VCaP (cell line): ENCODE measurements at regions not wholly inside any gene's neighbourhood (a gene's known extent, or its start where the extent isn't known, plus 50 kb on each side); places are given as distances from the start of the nearest gene placed in this dataset.

ENCODE experiments used
- H3K27ac ChIP-seq: fragments of 450-650 bp; 2 replicates; pipeline ENCODE4 v1.5.1; 2017
- TF ChIP-seq, protein P1 (sequence below): fragments of 450-650 bp; conservative IDR thresholded peaks from 2 replicates; pipeline ENCODE4 v1.5.1; 2017; ENCODE audit warnings: mild to moderate bottlenecking, moderate library complexity

DNA sequence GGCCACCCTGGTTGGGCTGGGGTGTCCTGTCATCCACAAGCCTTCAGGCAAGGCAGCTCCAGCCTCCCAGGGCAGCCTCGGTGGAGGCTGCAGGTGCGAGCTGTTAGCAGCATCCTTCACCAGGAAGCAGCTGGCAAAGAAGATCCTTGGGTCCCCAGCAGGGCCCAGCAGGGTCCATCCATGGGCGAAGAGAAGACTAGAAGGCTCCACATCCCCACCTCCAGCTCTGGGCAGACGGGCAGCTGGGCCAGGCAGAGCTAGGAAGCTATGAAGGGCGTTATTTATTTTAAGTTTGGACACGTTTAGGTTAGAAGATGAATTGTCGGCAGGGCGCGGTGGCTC, 348.5 kb downstream of the TCERG1L start:
- H3K27ac ChIP-seq: no peak overlapping the region
- TF ChIP-seq, protein P1, sequence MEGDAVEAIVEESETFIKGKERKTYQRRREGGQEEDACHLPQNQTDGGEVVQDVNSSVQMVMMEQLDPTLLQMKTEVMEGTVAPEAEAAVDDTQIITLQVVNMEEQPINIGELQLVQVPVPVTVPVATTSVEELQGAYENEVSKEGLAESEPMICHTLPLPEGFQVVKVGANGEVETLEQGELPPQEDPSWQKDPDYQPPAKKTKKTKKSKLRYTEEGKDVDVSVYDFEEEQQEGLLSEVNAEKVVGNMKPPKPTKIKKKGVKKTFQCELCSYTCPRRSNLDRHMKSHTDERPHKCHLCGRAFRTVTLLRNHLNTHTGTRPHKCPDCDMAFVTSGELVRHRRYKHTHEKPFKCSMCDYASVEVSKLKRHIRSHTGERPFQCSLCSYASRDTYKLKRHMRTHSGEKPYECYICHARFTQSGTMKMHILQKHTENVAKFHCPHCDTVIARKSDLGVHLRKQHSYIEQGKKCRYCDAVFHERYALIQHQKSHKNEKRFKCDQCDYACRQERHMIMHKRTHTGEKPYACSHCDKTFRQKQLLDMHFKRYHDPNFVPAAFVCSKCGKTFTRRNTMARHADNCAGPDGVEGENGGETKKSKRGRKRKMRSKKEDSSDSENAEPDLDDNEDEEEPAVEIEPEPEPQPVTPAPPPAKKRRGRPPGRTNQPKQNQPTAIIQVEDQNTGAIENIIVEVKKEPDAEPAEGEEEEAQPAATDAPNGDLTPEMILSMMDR: no peak

DNA sequence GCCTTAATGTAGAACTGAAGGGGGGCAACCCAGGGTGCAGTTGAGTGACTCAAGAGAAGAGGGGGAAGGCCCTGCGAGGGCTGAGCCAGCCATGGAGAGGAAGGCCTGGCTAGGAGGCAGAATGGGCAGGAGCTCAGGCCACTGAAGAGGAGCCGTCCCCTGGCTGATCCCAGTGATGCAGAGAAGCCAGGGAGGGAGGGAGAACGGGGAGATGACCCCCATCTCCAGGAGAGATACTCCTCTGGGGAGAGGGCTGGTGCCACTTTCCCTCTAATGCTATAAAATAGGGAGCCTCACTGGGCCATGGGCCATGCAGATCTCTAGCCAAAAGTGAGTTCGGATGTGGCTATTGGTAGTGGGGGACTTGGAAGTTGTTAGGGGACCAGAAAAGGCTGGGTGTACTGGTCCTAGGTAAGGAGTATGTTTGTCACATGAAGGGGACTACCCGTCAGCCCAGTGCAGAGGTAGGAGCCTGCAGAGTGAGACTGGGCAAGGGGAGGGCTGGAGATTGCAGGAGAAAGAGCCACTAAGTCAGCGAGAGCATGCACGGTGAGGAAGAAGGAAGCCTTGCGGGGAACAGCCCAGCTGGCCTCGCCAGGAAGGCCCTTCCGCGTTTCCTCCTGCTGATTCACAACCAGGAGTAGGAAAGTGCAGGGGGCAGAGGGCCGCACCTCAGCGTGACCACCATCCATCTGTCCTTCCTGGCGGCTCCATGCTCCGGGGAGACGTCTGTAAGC, 347.6 kb downstream of the TCERG1L start:
- no peak overlapping the region for H3K27ac ChIP-seq
- TF ChIP-seq, protein P1: no peak

GRCh38 chr10:130964771-130965170, 346.8 kb downstream of the TCERG1L start:
- H3K27ac ChIP-seq: no peak overlapping the region
- TF ChIP-seq, protein P1: no peak

DNA sequence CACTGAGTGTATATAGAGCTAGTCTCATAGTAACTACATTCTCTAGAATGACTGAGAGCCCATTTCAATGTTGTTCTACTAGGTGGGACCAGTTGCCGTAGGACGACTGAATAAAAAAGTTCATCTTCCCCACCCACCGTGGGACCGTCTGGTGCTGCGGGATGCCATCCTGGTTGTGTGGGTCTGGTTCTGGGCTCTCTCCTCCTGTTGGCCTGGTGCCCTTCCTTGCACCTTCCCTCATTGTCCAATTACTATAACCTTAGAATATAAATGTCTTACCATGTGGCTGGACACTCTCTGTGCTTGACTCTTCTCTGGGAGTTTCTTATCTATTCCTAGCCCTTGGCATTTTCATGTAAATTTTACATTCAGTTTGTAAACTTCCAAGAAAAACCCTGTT, 344.4 kb downstream of the TCERG1L start:
- TF ChIP-seq, protein P1: no peak
- no peak overlapping the region for H3K27ac ChIP-seq

DNA sequence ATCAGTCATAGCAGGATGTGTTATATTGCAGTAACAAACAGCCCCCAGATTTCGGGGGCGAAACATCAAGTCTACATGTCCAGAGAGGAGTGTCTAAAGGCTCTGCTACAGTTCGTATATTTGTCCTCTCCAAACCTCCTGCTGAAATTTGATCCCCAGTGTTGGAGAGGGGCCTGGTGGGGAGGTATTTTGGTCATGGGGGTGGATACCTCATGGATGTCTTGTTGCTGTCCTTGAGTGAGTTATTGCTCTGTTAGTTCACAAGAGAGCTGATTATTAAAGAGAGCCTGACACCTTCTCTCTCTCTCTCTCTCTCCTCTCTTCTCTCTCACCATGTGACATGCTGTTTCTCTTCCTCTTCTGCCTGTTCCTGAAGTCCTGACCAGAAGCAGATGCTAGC, 343.7 kb downstream of the TCERG1L start:
- H3K27ac ChIP-seq: no peak overlapping the region
- TF ChIP-seq, protein P1: no peak

- H3K27ac ChIP-seq: no peak overlapping the region
Observed at GRCh38 chr10:130968511-130968910, 343.0 kb downstream of the TCERG1L start.

DNA sequence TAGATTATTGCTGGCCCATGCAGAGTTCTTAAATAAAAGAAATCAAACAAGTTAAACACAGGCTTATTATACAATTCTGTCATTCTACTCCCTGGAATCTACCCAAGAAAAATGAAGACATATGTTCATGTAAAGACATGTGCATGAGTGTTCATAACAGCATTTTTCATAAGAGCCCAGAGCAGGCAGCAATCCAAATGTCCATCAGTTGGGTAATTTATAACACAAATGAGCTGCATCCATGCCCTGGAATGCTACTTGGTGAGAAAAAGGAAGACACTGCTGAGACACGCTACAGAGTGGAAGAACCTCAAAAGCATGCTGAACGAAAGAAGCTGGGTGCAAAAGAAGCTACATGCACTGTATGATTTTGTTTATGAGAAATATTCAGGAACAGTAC, 342.6 kb downstream of the TCERG1L start:
- H3K27ac ChIP-seq: no peak overlapping the region
- TF ChIP-seq, protein P1: no peak

More at GRCh38 chr10:130968511-130968910, 343.0 kb downstream of the TCERG1L start:
- TF ChIP-seq, protein P1: no peak
